Fibroblast of pulmonary artery (primary cell): ENCODE measurements at regions not wholly inside any gene's neighbourhood (a gene's known extent, or its start where the extent isn't known, plus 50 kb on each side); places are given as distances from the start of the nearest gene placed in this dataset.

Source experiments
- DNase-seq: peaks from one replicate; pipeline ENCODE4 v3.0.0-alpha.2; 2010; ENCODE audit warnings: low read depth
- H3K4me3 ChIP-seq: replicated peaks from 2 replicates; pipeline ENCODE4 v1.5.1; 2011; ENCODE audit warnings: low read depth, mild to moderate bottlenecking, control low read depth, low read length, moderate library complexity
- CTCF ChIP-seq: IDR thresholded peaks from 2 replicates; pipeline ENCODE4 v1.5.1; 2011; ENCODE audit warnings: mild to moderate bottlenecking, control low read depth, low read length, inconsistent platforms; ENCODE audit errors: missing control alignments

GRCh38 chr6:140403020-140403419, 1028.6 kb upstream of the CITED2 start:
- no peak overlapping the region for H3K4me3 ChIP-seq
- TF ChIP-seq CTCF: no peak
- DNase-seq: no peak

GRCh38 chr6:140401761-140402160, 1027.3 kb upstream of the CITED2 start:
- no peak for TF ChIP-seq CTCF
- DNase-seq: peak; percentile 35
- H3K4me3 ChIP-seq: no peak overlapping the region

GRCh38 chr6:140398076-140398475, 1023.6 kb upstream of the CITED2 start:
- H3K4me3 ChIP-seq: no peak overlapping the region
- no peak for DNase-seq
- TF ChIP-seq CTCF: no peak

GRCh38 chr6:140397106-140397505, 1022.7 kb upstream of the CITED2 start:
- TF ChIP-seq CTCF: no peak
- no peak for DNase-seq
- H3K4me3 ChIP-seq: no peak overlapping the region

GRCh38 chr6:140393665-140394540, 1019.5 kb upstream of the CITED2 start:
- peak; percentile 81 for DNase-seq
- TF ChIP-seq CTCF: no peak
- H3K4me3 ChIP-seq: no peak overlapping the region

- no peak for TF ChIP-seq CTCF
- H3K4me3 ChIP-seq: no peak overlapping the region
- no peak for DNase-seq
Observed at GRCh38 chr6:140388815-140389214, 1014.4 kb upstream of the CITED2 start.
